ENCODE measurements at regions not wholly inside any gene's neighbourhood (a gene's known extent, or its start where the extent isn't known, plus 50 kb on each side); places are given as distances from the start of the nearest gene placed in this dataset.

DNA sequence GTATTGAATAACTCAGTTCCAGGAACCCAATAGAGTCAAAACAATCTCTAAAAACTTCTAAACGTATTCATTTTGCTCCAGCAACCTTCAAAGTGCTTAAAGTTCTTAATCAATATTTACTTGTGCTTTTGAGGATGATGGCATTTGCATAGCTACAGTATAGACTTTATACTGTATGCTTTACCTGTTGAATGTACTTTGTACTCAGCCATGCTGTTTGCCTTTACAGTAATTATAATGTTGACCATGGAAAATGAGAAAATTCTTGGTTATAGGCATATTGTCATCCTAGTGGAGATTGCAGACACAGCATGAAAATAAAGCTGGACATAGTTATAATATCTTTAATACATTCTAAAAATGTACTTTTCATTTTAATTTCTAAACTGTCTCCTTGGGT lies 762.7 kb upstream of the PHF14 start:
- H3K36me3 ChIP-seq = no peaks in the 10 kb centered on the region
- H3K27me3 ChIP-seq = no peaks in the 10 kb centered on the region
- peaks cover 0 to 6% (median 2%) of the 10 kb centered on the region in 4 donors for H3K9me3 ChIP-seq
- DNase-seq = no peak
- 24 to 64% methylated on average over 1 of the region's 1 CpG for WGBS, 2 donors
- no peak overlapping the region for H3K4me3 ChIP-seq
- TF ChIP-seq POLR2AphosphoS5 (IDR thresholded peaks at IDR 0.05) = no peak
- TF ChIP-seq POLR2A (IDR thresholded peaks at IDR 0.05) = no peak
- intact Hi-C loops (cut with DNase I) = no loop called here
- H3K27ac ChIP-seq = no peak overlapping the region
- H3K4me1 ChIP-seq = peaks cover 0 to 18% (median 13%) of the 10 kb centered on the region in 4 donors

DNA sequence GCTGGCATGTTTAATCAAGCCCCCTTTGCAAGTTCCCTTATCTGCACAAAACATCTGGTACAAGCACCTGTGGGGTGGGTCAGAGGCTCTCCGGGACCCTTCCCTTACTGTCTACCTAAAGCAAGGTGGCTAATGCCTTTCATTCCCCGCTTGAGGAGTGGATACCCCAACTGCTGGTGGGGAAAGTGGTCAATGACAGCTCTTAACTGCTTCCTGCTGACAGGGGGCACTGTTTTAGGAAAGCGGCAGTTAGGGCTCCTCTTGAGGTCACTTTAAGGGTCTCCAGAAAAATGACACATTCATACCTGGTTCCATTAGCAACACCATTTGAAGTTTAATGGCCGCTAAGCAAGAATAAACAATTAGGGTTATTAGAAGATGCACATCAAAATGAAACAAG lies 761.8 kb upstream of the PHF14 start:
- Histone ChIP-seq H3K36me3 (no peaks in the 10 kb centered on the region), H3K4me1 (peaks cover 0 to 16% (median 8%) of the 10 kb centered on the region in 4 donors), H3K9me3 (peaks cover 0 to 6% (median 2%) of the 10 kb centered on the region in 4 donors), H3K27me3 (no peaks in the 10 kb centered on the region), H3K4me3 (no peak overlapping the region), H3K27ac (no peak overlapping the region)
- 83 to 91% methylated on average over 4 of the region's 4 CpGs for WGBS, 2 donors
- no peak for DNase-seq
- intact Hi-C loops (cut with DNase I) = no loop called here
- TF ChIP-seq POLR2AphosphoS5 (IDR thresholded peaks at IDR 0.05) = no peak
- TF ChIP-seq, protein P1, sequence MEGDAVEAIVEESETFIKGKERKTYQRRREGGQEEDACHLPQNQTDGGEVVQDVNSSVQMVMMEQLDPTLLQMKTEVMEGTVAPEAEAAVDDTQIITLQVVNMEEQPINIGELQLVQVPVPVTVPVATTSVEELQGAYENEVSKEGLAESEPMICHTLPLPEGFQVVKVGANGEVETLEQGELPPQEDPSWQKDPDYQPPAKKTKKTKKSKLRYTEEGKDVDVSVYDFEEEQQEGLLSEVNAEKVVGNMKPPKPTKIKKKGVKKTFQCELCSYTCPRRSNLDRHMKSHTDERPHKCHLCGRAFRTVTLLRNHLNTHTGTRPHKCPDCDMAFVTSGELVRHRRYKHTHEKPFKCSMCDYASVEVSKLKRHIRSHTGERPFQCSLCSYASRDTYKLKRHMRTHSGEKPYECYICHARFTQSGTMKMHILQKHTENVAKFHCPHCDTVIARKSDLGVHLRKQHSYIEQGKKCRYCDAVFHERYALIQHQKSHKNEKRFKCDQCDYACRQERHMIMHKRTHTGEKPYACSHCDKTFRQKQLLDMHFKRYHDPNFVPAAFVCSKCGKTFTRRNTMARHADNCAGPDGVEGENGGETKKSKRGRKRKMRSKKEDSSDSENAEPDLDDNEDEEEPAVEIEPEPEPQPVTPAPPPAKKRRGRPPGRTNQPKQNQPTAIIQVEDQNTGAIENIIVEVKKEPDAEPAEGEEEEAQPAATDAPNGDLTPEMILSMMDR (IDR thresholded peaks at IDR 0.05) = no peak
- TF ChIP-seq POLR2A (IDR thresholded peaks at IDR 0.05) = no peak
- TF ChIP-seq EP300 (IDR thresholded peaks at IDR 0.05) = no peak

DNA sequence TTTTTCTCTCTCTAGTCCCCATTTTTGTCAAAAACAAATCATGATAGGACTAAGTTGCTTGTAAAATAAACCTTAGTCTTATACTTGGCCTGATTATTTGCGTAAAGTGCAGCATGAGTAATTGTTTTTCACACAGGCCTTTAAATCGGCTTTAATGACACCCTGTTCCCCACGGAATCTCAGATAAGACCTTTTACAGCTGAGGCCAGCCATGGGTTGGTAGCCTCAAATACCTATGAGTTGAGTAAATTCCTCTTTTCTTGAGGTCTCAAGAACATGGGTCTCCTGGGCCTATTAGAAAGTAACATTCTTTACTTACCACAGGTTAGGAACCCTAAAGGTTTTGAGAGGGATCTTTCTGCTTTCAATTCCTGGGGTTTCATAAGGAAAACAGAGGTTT lies 761.0 kb upstream of the PHF14 start:
- H3K9me3 ChIP-seq = peaks cover 0 to 6% (median 2%) of the 10 kb centered on the region in 4 donors
- H3K4me1 ChIP-seq = peaks cover 0 to 9% (median 8%) of the 10 kb centered on the region in 4 donors
- intact Hi-C loops (cut with DNase I) = no loop called here
- H3K36me3 ChIP-seq = no peaks in the 10 kb centered on the region
- no peaks in the 10 kb centered on the region for H3K27me3 ChIP-seq
- no peak overlapping the region for H3K4me3 ChIP-seq
- WGBS, 2 donors = 68 to 76% methylated on average over 3 of the region's 3 CpGs
- no peak overlapping the region for H3K27ac ChIP-seq
- TF ChIP-seq POLR2A (IDR thresholded peaks at IDR 0.05) (no peak), EP300 (IDR thresholded peaks at IDR 0.05) (no peak), POLR2AphosphoS5 (IDR thresholded peaks at IDR 0.05) (no peak)
- TF ChIP-seq, protein P1 (IDR thresholded peaks at IDR 0.05) = no peak
- no peak for DNase-seq

DNA sequence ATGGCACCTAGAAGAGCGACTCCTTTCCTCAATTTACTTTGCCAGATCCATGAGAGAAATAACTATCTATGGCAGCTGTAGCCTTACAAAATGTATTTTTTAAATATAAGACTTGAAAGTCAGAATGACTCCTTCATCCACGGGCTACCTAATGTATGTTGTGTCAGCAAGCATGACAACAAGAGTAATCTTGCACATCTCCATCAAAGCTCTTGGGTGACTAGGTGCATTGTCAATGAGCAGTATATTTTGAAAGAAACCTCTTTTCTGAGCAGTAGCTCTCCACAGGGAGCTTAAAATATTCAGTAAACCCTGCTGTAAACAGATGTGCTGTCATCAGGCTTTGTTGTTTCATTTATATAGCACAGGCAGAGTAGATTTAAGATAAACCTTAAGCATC lies 757.2 kb upstream of the PHF14 start:
- no peaks in the 10 kb centered on the region for H3K27me3 ChIP-seq
- no peak for TF ChIP-seq EP300 (IDR thresholded peaks at IDR 0.05)
- H3K27ac ChIP-seq = no peak overlapping the region
- WGBS, 2 donors = 83 to 87% methylated on average over 2 of the region's 2 CpGs
- H3K4me1 ChIP-seq = peaks cover 0 to 8% (median 0%) of the 10 kb centered on the region in 4 donors
- DNase-seq = no peak
- peaks cover 0 to 6% (median 2%) of the 10 kb centered on the region in 4 donors for H3K9me3 ChIP-seq
- H3K4me3 ChIP-seq = no peak overlapping the region
- intact Hi-C loops (cut with DNase I) = no loop called here
- H3K36me3 ChIP-seq = no peaks in the 10 kb centered on the region

DNA sequence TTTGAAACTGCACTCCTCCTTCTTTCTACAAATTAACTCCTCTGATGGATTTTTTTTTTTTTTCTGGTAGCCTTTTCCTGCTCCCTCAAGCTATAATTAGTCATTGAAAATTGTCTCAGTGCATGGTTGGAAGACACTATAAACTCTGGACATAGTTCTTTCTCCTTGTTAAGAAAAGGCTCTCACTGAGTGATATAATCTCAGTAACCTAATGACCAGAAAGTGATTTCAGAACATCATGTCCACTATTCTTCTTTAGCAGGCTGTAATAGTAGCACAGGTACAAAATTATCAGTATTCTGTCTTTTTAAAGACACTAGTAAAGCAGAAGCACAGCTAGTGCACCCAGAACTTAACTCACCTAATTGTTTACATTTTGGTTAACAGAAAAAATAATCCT lies 752.6 kb upstream of the PHF14 start:
- H3K4me3 ChIP-seq = no peak overlapping the region
- intact Hi-C loops (cut with DNase I) = no loop called here
- H3K27ac ChIP-seq = no peak overlapping the region
- no peak for DNase-seq
- no peak for TF ChIP-seq EP300 (IDR thresholded peaks at IDR 0.05)
- TF ChIP-seq POLR2A (IDR thresholded peaks at IDR 0.05) = no peak
- TF ChIP-seq POLR2AphosphoS5 (IDR thresholded peaks at IDR 0.05) = no peak
- TF ChIP-seq, protein P1 (IDR thresholded peaks at IDR 0.05) = no peak
- H3K27me3 ChIP-seq = no peaks in the 10 kb centered on the region
- H3K9me3 ChIP-seq = no peaks in the 10 kb centered on the region
- no peaks in the 10 kb centered on the region for H3K36me3 ChIP-seq
- peaks cover 0 to 23% (median 8%) of the 10 kb centered on the region in 4 donors for H3K4me1 ChIP-seq

DNA sequence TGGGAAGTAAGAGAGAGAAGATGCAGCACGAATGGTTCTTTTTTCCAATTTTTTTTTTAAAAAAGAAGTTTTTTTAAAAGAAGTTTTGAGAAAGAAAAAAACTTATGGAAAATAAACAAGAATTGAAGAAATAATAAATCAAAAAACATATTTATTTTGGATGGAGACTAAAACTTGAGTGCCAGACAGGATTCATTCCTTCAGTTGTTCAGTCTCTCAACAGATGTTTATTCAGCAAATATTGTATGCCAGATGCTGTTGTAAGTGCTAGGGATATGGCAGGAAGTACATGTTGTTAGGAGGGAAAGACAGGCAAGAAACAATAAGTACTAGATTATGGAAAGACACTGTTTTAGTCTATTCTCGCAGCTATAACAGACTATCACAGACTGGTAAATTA lies 750.7 kb upstream of the PHF14 start:
- 69 to 86% methylated on average over 2 of the region's 2 CpGs for WGBS, 2 donors
- Histone ChIP-seq H3K36me3 (no peaks in the 10 kb centered on the region), H3K4me3 (no peak overlapping the region), H3K27ac (no peak overlapping the region), H3K4me1 (peaks cover 0 to 23% (median 8%) of the 10 kb centered on the region in 4 donors), H3K9me3 (no peaks in the 10 kb centered on the region), H3K27me3 (no peaks in the 10 kb centered on the region)
- intact Hi-C loops (cut with DNase I) = no loop called here
- no peak for DNase-seq
- TF ChIP-seq EP300 (IDR thresholded peaks at IDR 0.05) (no peak), POLR2AphosphoS5 (IDR thresholded peaks at IDR 0.05) (no peak), POLR2A (IDR thresholded peaks at IDR 0.05) (no peak)
- TF ChIP-seq, protein P1 (IDR thresholded peaks at IDR 0.05) = no peak

Data from sigmoid colon (tissue), 6 donors.